ENCODE measurements at regions not wholly inside any gene's neighbourhood (a gene's known extent, or its start where the extent isn't known, plus 50 kb on each side); places are given as distances from the start of the nearest gene placed in this dataset.

- H3K4ac ChIP-seq (ENCODE audit: low read depth, low read length), result no peak overlapping the region
- DNase-seq, result peak; percentile 60 to 74
- no peak overlapping the region for H3K9ac ChIP-seq (ENCODE audit: low read length)
- no peaks in the 10 kb centered on the region for H3K27me3 ChIP-seq (ENCODE audit: insufficient read depth, low read length)
- no peak overlapping the region for H4K12ac ChIP-seq (ENCODE audit: low read depth, low read length)
- peaks cover 7% of the 10 kb centered on the region for H3K9me3 ChIP-seq (ENCODE audit: insufficient read depth, low read depth, low read length)
- H3K4me2 ChIP-seq (ENCODE audit: low read length), result peak overlapping the region; percentile 54
- WGBS (ENCODE audit: extremely low coverage, insufficient coverage, insufficient read length), result no CpG with 5 or more reads among the region's 9 CpGs
- H2BK5ac ChIP-seq (ENCODE audit: low read depth, low read length, poor library complexity), result no peak overlapping the region
- H3K14ac ChIP-seq (ENCODE audit: low read length), result no peak overlapping the region
- peak overlapping the region; percentile 51 for H3K27ac ChIP-seq (ENCODE audit: low read depth, low read length)
- no peak overlapping the region for H2BK12ac ChIP-seq (ENCODE audit: low read length)
- no peak overlapping the region for H2AFZ ChIP-seq (ENCODE audit: insufficient read depth, low read length, poor library complexity)
- H3K23ac ChIP-seq (ENCODE audit: low read length), result no peak overlapping the region
- no peak overlapping the region for H2BK120ac ChIP-seq (ENCODE audit: insufficient read depth, low read length, poor library complexity)
- H2AK5ac ChIP-seq (ENCODE audit: low read length), result no peak overlapping the region
- no peak overlapping the region for H3K4me3 ChIP-seq (ENCODE audit: low read depth, low read length)
- H4K91ac ChIP-seq (ENCODE audit: low read depth, low read length), result no peak overlapping the region
- no peaks in the 10 kb centered on the region for H3K36me3 ChIP-seq (ENCODE audit: control insufficient read depth in 1 of 2, insufficient read depth in 2 of 2, low read length in 2 of 2)
- H4K8ac ChIP-seq (ENCODE audit: low read depth, low read length), result no peak overlapping the region
- no peak overlapping the region for H3K18ac ChIP-seq (ENCODE audit: low read length)
- no peaks in the 10 kb centered on the region for H3K79me2 ChIP-seq (ENCODE audit: control insufficient read depth, insufficient read depth, low read length, poor library complexity)
- no peaks in the 10 kb centered on the region for H3K4me1 ChIP-seq (ENCODE audit: control insufficient read depth in 1 of 2, insufficient read depth in 2 of 2, low read length in 2 of 2)
- H3K79me1 ChIP-seq (ENCODE audit: low read length), result no peaks in the 10 kb centered on the region
Observed at GRCh38 chr1:73065339-73066041, 783.2 kb upstream of the NEGR1 start.

GRCh38 chr1:73056826-73057225 is 774.5 kb upstream of the NEGR1 start:
- no peak overlapping the region for H4K8ac ChIP-seq (ENCODE audit: low read depth, low read length)
- H2BK5ac ChIP-seq (ENCODE audit: low read depth, low read length, poor library complexity), result no peak overlapping the region
- H3K4me2 ChIP-seq (ENCODE audit: low read length), result no peak overlapping the region
- peaks cover 5% of the 10 kb centered on the region for H3K9me3 ChIP-seq (ENCODE audit: insufficient read depth, low read depth, low read length)
- no peak overlapping the region for H3K23ac ChIP-seq (ENCODE audit: low read length)
- no peaks in the 10 kb centered on the region for H3K4me1 ChIP-seq (ENCODE audit: control insufficient read depth in 1 of 2, insufficient read depth in 2 of 2, low read length in 2 of 2)
- H2AK5ac ChIP-seq (ENCODE audit: low read length), result no peak overlapping the region
- H2AFZ ChIP-seq (ENCODE audit: insufficient read depth, low read length, poor library complexity), result no peak overlapping the region
- no peak overlapping the region for H3K18ac ChIP-seq (ENCODE audit: low read length)
- H3K27me3 ChIP-seq (ENCODE audit: insufficient read depth, low read length), result no peaks in the 10 kb centered on the region
- H4K91ac ChIP-seq (ENCODE audit: low read depth, low read length), result no peak overlapping the region
- no peak overlapping the region for H4K12ac ChIP-seq (ENCODE audit: low read depth, low read length)
- H3K27ac ChIP-seq (ENCODE audit: low read depth, low read length), result no peak overlapping the region
- H3K4me3 ChIP-seq (ENCODE audit: low read depth, low read length), result no peak overlapping the region
- H3K14ac ChIP-seq (ENCODE audit: low read length), result no peak overlapping the region
- H3K9ac ChIP-seq (ENCODE audit: low read length), result no peak overlapping the region
- no peaks in the 10 kb centered on the region for H3K79me2 ChIP-seq (ENCODE audit: control insufficient read depth, insufficient read depth, low read length, poor library complexity)
- no peak for DNase-seq
- H3K4ac ChIP-seq (ENCODE audit: low read depth, low read length), result no peak overlapping the region
- no peak overlapping the region for H2BK120ac ChIP-seq (ENCODE audit: insufficient read depth, low read length, poor library complexity)
- no peak overlapping the region for H2BK12ac ChIP-seq (ENCODE audit: low read length)
- no CpG with 5 or more reads among the region's 1 CpG for WGBS (ENCODE audit: extremely low coverage, insufficient coverage, insufficient read length)
- no peaks in the 10 kb centered on the region for H3K79me1 ChIP-seq (ENCODE audit: low read length)
- H3K36me3 ChIP-seq (ENCODE audit: control insufficient read depth in 1 of 2, insufficient read depth in 2 of 2, low read length in 2 of 2), result no peaks in the 10 kb centered on the region

DNA sequence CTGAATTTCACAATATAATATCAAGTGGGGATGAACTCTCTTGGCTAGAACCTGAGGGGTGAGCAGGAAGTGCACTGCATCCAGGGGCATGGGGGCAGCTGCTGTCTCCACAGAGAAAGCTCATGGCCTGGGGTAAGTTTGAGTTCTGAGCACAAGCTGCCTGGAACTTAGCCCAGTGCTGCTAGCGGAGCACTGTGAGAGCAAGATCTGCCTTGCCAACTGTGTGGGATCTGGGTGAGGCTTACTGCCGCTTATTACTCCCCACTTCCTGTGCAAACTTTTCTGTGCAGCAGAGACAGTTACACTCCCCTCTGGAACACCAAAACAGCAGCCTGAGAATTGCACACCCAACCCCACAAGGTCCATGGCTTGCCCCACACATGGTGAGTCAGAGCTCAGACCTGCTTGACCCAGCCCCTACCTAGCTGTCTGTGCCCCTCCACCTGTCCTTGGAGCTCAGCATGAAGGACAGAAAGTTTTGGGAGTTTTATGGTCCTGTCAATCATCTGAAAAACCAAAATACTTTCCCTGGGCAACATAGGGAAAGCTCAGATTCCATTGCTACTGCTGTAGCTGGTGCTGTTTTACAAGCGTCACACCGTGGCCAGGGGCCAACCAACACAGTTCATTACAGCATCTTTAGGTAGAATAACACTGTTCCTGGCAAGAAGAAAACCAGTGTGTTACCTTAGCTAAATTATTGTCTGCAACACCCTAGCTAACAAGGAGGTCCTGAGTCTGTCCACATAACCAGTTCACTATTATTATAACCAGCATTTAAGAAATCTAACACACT is 762.1 kb upstream of the NEGR1 start:
- H4K8ac ChIP-seq (ENCODE audit: low read depth, low read length), result no peak overlapping the region
- H3K4ac ChIP-seq (ENCODE audit: low read depth, low read length), result no peak overlapping the region
- DNase-seq, result no peak
- H2BK5ac ChIP-seq (ENCODE audit: low read depth, low read length, poor library complexity), result no peak overlapping the region
- no peak overlapping the region for H3K14ac ChIP-seq (ENCODE audit: low read length)
- no peak overlapping the region for H3K4me2 ChIP-seq (ENCODE audit: low read length)
- no peaks in the 10 kb centered on the region for H3K36me3 ChIP-seq (ENCODE audit: control insufficient read depth in 1 of 2, insufficient read depth in 2 of 2, low read length in 2 of 2)
- no peak overlapping the region for H3K27ac ChIP-seq (ENCODE audit: low read depth, low read length)
- peaks cover 3 to 4% of the 10 kb centered on the region in 2 experiments for H3K4me1 ChIP-seq (ENCODE audit: control insufficient read depth in 1 of 2, insufficient read depth in 2 of 2, low read length in 2 of 2)
- no peak overlapping the region for H4K91ac ChIP-seq (ENCODE audit: low read depth, low read length)
- no peaks in the 10 kb centered on the region for H3K27me3 ChIP-seq (ENCODE audit: insufficient read depth, low read length)
- H3K79me2 ChIP-seq (ENCODE audit: control insufficient read depth, insufficient read depth, low read length, poor library complexity), result no peaks in the 10 kb centered on the region
- no peak overlapping the region for H3K23ac ChIP-seq (ENCODE audit: low read length)
- no peak overlapping the region for H2BK12ac ChIP-seq (ENCODE audit: low read length)
- no peak overlapping the region for H3K18ac ChIP-seq (ENCODE audit: low read length)
- no peak overlapping the region for H2AFZ ChIP-seq (ENCODE audit: insufficient read depth, low read length, poor library complexity)
- no peaks in the 10 kb centered on the region for H3K79me1 ChIP-seq (ENCODE audit: low read length)
- H2AK5ac ChIP-seq (ENCODE audit: low read length), result no peak overlapping the region
- no peak overlapping the region for H4K12ac ChIP-seq (ENCODE audit: low read depth, low read length)
- no peak overlapping the region for H3K9ac ChIP-seq (ENCODE audit: low read length)
- H3K9me3 ChIP-seq (ENCODE audit: insufficient read depth, low read depth, low read length), result no peaks in the 10 kb centered on the region
- H3K4me3 ChIP-seq (ENCODE audit: low read depth, low read length), result no peak overlapping the region
- H2BK120ac ChIP-seq (ENCODE audit: insufficient read depth, low read length, poor library complexity), result no peak overlapping the region
- WGBS (ENCODE audit: extremely low coverage, insufficient coverage, insufficient read length), result no CpG with 5 or more reads among the region's 4 CpGs

DNA sequence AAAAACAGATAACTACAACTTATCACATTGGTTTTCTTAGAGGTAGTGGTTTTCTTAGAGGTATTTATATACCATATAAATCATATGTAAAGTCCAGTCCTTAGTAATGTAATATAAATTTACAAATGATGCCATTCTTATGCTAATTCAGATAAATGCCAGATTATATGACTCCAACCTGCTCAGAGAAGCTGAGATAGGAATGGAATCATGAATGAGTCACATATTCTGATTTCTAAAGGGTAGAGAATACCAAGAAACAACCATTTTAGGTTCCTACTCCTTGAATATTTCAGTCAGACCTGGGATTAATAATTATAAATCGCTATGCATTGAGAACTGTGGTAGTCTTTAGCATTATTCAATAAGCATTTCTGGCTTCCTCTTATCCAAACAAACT is 760.1 kb upstream of the NEGR1 start:
- peaks cover 3 to 4% of the 10 kb centered on the region in 2 experiments for H3K4me1 ChIP-seq (ENCODE audit: control insufficient read depth in 1 of 2, insufficient read depth in 2 of 2, low read length in 2 of 2)
- H3K4ac ChIP-seq (ENCODE audit: low read depth, low read length), result no peak overlapping the region
- no peak overlapping the region for H3K27ac ChIP-seq (ENCODE audit: low read depth, low read length)
- H2BK120ac ChIP-seq (ENCODE audit: insufficient read depth, low read length, poor library complexity), result no peak overlapping the region
- no peak overlapping the region for H4K91ac ChIP-seq (ENCODE audit: low read depth, low read length)
- H4K12ac ChIP-seq (ENCODE audit: low read depth, low read length), result no peak overlapping the region
- no peak overlapping the region for H2AK5ac ChIP-seq (ENCODE audit: low read length)
- no peak overlapping the region for H3K18ac ChIP-seq (ENCODE audit: low read length)
- no peak overlapping the region for H2BK12ac ChIP-seq (ENCODE audit: low read length)
- no peaks in the 10 kb centered on the region for H3K36me3 ChIP-seq (ENCODE audit: control insufficient read depth in 1 of 2, insufficient read depth in 2 of 2, low read length in 2 of 2)
- no peak for DNase-seq
- H3K4me3 ChIP-seq (ENCODE audit: low read depth, low read length), result no peak overlapping the region
- no peak overlapping the region for H3K9ac ChIP-seq (ENCODE audit: low read length)
- H3K27me3 ChIP-seq (ENCODE audit: insufficient read depth, low read length), result no peaks in the 10 kb centered on the region
- H4K8ac ChIP-seq (ENCODE audit: low read depth, low read length), result no peak overlapping the region
- no peak overlapping the region for H3K4me2 ChIP-seq (ENCODE audit: low read length)
- no peak overlapping the region for H2AFZ ChIP-seq (ENCODE audit: insufficient read depth, low read length, poor library complexity)
- no peak overlapping the region for H3K14ac ChIP-seq (ENCODE audit: low read length)
- no CpG with 5 or more reads among the region's 1 CpG for WGBS (ENCODE audit: extremely low coverage, insufficient coverage, insufficient read length)
- no peaks in the 10 kb centered on the region for H3K9me3 ChIP-seq (ENCODE audit: insufficient read depth, low read depth, low read length)
- H2BK5ac ChIP-seq (ENCODE audit: low read depth, low read length, poor library complexity), result no peak overlapping the region
- no peaks in the 10 kb centered on the region for H3K79me2 ChIP-seq (ENCODE audit: control insufficient read depth, insufficient read depth, low read length, poor library complexity)
- H3K23ac ChIP-seq (ENCODE audit: low read length), result no peak overlapping the region
- H3K79me1 ChIP-seq (ENCODE audit: low read length), result no peaks in the 10 kb centered on the region
